GM21619 (cell line): ENCODE measurements at regions not wholly inside any gene's neighbourhood (a gene's known extent, or its start where the extent isn't known, plus 50 kb on each side); places are given as distances from the start of the nearest gene placed in this dataset.
A peak's percentile ranks its signal among the peaks of the same experiment; 100 is the strongest.
"Not testable (repeated sequence)": the region's sequence is repeated elsewhere in the genome, so short reads cannot be mapped to it uniquely, and the experiment has no call there.

Source experiments
- ATAC-seq: cut with Tn5 transposase; IDR thresholded peaks from one replicate; pipeline ENCODE4 v1.9.1; 2021; ENCODE audit not compliant: unreplicated experiment

DNA sequence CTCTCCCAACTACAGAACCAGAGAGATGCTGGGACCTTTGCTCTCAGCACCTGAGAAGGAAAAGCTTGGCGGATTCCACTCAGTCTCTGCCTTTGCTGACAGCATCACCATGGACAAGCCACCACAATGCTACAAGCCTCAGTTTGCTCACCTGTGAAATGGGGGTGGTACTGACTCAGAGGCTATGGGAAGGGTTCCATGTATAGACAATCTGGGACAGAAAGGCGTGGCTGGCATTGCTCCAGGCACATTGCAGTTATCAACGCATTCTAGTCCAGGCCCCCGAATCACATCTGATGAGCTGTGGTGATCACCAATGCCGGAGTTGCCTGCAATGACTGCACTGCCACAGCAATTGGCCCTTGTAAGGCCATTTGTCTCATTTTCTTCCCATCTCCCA is 72.6 kb downstream of the ISX start:
- ATAC-seq = no peak

DNA sequence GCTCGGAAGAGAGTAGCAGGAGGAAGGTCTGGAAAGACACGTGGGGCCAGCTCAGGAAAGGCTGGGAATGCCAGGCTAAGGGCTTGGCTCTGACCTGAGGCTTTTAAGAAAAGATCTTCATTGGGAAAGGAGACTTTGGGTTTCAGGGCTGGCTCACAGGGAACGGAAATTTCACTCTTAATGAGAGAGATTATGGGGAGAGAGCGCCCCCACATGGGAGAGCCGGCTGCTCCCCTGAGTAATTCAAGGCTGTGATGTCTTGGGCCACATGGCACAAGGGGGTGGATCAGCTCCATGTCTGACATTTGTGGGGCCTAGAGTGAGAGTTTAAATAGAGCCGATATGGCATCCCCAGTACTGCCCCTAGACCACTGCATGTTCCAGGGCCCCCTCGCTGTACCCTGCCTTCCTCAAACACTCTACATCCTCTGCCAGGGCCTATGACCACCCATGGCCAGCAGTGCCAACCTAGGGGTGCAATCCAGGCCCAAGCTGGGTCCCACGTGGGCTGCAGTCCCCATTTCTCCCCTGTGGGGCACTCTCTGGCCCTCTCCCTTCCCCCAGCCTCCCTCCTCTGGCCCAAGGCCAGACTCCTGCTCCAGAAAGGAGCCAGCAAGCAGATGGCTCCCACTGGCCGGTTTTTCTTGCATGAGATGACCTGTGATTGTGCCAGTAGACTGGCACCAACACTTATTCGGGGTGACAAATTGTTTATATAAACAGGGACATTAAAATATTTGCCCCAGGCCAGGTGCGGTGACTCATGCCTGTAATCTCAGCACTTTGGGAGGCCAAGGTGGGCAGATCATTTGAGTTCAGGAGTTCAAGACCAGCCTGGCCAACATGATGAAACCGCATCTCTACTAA is 75.2 kb downstream of the ISX start:
- ATAC-seq = no peak

DNA sequence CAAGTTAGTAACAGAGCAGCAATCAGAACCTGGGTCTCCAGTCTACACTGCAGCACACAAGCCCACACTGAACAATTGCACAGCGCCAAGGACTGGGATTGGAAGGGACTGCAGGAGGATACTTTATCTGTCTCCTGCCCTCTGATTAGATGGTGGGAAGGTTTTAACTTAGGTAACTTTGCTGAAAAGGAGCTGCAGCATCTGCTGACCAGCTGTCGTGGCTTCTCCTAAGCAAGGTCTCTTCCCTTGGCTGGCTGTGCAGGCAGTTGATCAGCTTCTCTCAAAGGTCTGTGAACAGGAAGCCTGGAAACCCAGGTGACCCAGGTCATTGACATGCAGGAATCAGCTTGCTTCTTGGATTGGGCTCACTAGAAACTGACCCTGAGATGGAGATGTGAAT is 82.4 kb downstream of the ISX start:
- ATAC-seq = no peak

DNA sequence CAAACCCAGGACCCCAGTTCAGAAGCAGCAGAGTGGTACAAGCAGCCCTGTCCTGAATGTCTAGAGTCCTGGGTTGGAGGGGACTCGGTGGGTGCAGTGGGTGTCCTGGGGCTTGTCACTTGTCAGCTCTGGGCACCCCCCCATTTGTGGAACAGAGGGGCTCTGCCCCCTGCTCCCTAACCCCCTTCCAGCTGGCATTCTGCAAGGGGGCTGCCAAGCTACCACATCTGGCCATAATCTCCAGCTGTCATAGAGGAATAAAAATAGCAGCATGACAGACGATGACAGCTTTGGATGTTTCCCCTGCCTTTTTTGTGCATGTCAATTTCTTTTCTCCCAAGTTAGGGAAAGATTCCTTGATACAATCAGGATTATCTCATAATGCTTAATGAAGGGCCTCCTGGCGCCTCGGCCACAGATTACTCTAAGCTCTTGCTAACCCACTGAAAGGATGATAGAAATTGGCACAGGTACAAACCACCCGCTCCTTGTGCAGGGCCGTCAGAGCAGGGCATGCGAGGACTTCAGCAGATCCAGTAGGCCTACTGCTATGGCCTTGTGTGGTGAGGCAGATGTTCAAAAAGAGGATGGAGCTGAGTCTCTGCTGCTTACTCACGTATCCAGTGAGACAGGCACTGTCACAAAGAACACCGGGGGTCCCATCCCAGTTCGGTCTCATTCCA is 83.0 kb downstream of the ISX start:
- ATAC-seq = no peak

DNA sequence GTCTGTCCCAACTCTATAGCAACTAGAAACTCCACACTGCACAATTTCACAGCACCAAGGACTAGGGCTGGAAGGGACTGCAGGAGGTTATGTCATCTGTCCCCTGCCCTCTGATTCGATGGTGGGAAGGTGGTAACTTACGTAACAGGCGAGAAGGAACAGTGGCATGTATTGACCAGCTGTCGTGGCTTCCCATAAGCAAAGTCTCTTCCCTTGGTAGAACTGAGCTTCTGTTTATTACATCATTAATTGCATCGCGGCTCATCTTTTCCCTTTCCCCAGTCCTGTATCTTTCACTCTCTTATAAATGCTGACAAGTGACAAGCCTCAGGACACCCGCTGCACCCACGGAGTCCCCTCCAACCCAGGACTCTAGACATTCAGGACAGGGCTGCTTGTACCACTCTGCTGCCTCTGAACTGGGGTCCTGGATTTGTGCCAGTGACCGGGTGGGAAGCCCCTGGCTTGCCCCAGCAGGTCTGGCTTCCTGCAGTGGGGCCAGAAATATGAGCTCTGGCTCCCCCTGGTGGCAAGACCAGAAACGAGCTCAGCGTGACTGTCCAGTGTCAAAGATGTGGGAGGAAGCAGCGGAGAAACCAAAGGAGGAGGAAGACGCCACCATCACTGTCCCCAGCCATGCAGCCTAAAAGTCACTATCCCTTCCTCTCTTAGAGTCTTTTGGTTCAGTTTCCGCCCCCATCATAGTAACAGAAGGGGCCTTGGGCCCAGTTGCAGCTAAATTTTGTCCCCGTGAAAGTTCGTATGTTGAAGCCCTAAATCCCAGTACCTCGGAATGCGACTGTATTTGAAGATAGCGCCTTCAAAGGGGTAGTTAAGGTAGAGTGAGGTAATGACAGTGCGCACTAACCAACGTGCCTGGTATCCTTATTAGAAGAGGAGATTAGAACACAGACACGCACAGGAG is 84.5 kb downstream of the ISX start:
- ATAC-seq = peak; percentile 70

DNA sequence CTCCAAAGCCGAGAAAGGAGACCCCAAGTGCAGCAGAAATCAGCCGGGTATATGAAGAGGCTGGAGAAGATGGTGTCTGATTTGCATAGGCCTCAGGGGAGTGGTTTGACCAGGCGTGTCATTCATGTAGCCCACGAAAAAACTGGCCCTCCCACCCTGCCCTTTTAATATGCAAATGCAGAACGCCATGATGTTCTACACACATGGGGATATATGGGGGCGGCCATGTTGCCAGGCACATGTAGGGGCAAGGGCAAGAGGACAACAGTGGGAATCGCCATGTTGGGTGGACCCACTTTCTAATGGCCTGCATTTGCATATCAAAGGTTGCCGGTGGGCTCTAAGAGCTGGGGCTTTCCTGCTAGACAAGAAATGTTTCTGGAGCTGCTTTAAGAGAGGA is 86.4 kb downstream of the ISX start:
- no peak for ATAC-seq

DNA sequence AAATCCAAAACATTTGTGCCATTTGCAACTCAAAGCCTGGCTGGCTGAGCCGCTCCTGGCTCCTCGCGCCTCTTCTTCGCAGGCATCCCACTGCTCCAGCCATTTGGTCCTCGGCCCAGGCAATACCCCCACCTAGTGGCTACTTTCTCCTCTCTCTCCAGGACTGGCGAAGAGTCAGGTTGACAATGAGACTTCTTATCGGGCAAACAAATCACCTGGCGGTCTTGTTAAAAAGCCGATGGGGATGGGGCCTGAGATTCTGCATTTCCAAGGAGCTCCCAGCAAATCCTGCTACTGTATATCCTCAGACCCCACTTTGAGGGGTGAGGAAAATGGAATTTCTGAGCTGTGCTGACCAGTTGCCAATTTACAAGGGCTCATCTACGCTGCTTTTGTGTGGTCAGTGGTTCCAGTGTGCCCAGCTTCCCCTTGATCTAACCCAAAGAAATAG is 89.0 kb downstream of the ISX start:
- ATAC-seq = peak; percentile 47

DNA sequence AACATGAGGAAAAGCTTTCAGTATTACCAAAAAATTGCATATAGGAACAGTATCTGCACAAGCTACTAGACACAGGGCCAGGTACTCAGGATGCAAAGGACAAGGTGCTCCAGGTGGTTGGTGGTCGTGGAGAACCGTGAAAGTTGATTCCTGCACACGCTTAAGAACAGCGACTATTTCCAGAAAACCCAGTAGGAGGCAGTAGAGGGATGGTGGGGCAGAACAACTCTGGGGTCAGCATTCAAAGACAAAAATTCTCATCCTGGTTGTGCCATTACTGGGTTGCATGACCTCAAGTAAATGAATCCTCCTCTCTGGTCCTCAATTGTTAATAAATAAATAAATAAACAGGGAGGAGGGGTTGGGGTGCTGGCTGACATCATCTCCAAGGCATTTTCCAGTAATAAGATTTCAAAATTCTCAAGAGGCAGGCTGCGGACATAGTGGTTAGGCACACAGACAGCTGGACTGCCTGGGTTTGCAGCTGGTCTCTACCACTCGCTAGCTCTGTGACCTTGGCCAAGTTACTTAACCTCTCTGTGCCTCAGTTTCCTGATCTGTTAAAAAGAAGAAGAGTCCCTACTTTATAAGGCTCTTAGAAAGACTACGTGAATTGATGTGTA is 89.6 kb downstream of the ISX start:
- no peak for ATAC-seq

DNA sequence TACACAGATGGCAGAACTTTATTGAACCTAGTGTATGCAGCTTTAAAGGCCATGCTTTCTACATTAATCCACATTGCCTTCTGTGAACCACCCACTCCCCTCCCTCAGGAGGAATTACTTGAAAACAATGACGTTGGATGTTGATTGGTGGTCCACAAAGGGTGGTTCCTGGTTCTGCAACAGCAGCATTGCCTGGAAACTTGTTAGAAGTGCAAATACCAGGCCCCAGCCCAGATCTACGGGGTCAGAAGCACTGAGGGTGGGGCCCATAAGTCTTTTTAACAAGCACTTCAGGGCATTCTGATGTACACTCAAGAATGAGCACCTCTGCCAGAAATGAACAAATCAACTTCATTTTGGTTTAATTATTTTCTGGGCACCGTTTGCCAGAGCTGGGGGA is 91.0 kb downstream of the ISX start:
- ATAC-seq = no peak

DNA sequence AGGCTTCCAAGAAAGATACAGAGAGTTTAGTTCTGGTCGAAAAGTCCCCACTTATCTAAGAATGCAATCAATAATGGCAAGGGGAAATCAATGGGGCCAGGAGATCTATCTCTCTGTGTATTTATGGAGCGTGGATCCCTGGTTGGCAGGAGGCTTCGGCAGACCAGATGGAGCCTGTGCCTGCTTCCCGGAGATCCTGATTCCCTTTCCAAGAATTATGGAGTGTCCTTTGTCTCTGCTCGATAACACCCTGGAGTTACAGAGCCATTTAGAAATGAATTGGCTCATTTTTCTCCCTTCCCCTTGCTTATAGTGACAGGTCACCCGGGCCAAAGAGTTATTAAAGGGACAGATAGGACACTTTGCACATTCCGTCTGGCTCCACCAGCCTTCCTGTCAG is 92.4 kb downstream of the ISX start:
- ATAC-seq = no peak

DNA sequence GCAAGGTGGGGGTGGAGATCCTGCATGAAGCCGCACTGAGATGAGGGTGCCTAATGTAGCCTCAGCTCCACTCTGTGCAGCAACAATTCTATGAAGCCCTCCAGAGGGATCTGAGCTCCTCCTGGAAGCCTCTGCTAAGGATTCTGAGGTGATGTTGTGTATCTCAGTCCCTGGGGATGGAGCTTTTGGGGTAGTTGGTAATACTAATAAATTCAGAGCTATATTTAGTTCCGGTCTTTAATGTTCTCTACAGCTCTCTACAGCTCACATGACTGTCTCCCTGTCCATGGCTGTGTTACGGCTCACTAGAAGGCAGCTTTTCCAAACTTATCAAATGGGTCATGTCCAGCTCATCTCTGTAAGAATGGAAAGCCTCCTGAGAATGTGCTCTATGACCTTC is 93.4 kb downstream of the ISX start:
- ATAC-seq = no peak

DNA sequence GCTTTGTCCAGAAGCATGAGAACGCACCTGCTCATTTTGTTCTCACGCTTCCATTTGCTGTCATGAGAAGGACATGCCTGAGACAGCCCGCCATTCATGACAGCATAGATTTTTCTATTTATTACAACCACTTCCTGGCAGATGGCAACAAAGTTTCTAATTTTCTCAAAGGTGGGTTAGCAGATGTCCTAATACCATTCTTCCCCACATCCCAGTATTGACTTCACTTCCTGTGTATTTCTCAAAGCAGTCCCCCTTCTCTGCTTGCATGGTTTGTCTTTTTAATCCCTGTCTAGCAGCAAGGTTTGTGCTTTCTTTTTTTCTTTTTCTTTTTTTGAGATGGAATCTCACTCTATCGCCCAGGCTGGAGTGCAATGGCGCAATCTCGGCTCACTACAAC is 94.3 kb downstream of the ISX start:
- ATAC-seq = no peak

DNA sequence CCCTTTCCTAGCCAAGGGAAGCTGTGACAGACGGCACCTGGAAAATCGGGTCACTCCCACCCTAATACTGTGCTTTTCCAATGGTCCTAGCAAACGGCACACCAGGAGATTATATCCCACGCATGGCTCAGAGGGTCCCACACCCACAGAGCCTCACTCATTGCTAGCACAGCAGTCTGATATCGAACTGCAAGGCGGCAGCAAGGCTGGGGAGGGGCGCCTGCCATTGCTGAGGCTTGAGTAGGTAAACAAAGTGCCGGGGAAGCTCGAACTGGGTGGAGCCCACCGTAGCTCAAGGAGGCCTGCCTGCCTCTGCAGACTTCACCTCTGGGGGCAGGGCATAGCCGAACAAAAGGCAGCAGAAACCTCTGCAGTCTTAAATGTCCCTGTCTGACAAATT is 91.4 kb upstream of the HMGXB4 start:
- ATAC-seq = not testable (repeated sequence)

DNA sequence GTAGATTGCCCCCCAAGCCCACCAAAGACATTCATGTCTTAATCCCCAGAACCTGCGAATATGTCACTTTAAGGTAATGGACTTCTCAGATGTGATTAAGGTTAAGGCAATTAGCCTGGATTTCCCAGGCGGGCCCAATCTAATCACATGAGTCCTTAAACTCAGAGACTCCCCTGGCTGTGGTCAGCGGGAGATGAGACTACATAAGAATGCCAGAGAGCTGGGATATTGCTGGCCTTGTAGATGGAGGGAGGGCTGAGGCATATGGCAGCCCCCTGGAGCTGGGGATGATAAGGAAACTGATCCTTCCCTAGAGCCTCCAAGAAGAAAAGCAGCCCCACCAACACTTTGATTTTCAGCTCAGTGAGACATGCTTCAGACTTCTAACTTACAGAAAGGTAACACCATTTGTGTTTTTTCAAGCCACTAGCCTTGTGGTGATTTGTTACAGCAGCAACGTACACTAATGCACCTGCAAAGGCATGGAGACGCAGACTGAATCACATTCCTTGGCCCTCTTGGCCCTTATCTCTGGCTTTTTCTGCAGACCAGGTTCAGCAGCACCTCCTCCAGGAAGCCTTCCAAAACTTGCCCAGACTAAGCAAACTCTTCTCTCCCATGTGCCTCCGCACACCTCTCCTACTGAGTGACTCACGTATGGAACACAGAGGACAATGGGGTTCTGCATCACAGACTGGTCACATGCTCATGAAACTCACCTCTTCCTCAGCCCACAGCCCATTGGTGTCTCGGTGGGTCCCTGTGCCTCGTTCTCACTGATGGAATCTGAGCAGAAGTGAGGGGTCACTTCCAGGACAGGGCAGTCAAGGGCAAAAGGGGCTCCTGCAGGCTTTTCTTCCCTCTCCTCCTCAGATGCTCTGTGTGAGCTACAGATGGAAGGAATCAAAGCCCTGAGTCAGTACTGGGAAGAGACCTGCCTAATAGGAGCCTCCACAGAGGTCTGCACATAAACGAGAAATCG is 86.3 kb upstream of the HMGXB4 start:
- ATAC-seq = no peak

DNA sequence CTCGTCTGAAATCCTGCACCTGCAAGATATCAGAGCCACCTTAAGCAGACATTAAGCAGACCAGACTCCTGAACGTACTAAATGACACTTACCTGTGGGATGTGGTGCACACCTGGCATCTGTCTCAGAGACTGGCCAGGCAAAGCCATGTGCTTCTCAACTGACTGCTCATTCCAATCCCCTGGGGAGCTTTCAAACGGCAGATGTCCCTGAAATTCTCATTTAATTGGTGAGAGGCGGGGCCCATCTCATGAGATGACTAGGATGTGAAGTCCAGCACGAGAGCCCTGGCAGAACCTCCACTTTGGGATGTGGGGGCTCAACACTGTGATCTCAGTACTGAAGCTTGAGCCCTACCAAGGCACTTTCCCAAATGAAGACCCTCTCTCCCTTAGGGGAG is 84.9 kb upstream of the HMGXB4 start:
- ATAC-seq = no peak

DNA sequence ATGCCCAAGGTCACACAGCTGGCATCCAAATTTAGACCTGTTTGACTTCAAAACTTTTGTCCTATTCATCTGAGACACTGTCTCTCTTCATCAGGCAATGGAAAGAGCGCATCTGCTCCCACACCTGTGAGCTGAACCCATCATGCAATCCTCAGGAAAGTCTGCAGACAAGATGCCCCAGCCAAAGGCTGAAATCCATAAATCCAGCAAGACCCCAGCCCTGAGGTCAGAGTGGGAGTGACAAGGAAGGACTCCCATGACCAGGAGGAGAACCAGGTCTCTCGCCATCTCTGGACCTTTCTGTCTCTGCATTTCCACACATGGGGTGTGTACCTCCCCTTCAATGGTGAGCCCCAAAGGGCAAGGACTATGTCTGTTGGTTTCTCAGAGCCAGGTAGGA is 83.6 kb upstream of the HMGXB4 start:
- ATAC-seq = no peak

DNA sequence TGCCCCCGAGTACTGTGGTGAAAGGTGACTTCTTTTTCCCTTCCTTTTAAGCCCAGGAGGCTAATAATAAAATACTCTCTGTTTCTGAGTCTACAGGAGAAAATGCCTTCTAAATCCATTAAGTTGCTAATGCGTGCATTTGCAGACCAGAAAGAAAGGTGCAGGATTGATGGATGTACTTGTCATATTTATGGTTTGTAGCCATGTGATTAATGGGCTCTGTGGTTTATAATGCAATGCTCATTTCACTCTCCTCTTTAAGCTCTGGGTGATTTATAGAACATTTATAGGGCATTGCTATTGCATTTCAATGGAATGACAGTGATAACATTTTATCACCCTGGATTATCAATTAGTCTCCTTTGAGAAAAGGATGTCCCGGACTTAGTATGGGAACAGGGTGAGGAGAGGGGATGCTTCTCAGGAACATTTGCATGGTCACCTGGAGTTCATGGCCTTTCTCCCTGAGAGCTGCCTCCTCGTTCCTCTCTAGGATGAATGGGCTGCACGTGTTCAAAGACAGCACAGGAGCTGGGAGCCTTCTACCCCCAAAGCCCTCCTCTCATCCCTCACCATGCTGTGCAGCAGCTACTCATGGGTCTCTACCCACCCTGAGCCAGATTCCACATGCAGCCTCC is 82.8 kb upstream of the HMGXB4 start:
- no peak for ATAC-seq

DNA sequence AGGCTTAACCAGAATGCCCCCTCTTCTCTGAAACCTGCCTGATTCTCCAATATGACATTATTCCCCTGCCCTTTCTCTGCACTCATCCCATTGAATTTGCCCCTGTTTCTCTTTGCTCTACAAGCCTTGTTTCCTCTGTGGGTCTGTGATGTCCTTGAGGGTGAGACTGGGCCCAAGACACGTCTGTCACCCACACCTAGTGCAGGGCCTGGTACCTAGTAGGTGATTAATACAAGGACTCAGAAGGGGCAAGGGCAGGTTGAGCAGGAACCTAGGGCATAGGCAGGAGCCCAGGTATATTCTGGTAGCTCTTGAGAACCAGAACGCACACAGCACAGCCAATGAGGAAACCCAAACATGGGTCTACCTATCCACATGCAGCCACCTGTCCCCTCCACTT is 81.9 kb upstream of the HMGXB4 start:
- no peak for ATAC-seq

DNA sequence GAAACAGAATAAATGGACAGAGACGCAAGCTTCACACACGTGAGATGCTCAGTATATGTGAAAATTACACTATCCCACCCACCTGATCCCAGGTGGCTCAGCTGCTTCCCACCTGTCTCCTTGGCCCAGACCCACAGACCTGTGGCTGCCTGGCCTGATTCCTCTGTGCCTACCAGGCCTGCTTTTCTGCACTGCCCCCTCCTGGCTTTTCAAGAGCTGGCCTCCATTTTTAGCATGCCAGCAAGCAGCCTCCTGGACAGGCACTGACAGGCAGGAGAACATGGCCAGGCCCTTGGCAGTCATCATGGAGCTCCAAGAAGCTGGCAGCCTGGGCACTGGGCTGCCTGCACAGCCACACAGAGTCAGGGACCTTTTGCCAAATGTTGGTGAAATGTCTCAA is 79.5 kb upstream of the HMGXB4 start:
- ATAC-seq = no peak
